Liver (tissue), 8 donors: ENCODE measurements at regions not wholly inside any gene's neighbourhood (a gene's known extent, or its start where the extent isn't known, plus 50 kb on each side); places are given as distances from the start of the nearest gene placed in this dataset.
A peak's percentile ranks its signal among the peaks of the same experiment; 100 is the strongest.

Source experiments
- DNase-seq: peaks from one replicate; pipeline ENCODE4 v3.0.0-alpha.2; 2017; ENCODE audit warnings: low spot score
- H3K27ac ChIP-seq, 2 donors: one replicate each; pipeline ENCODE4 v1.7.0; 2013; ENCODE audit warnings: inconsistent platforms in 2 of 2, low read length in 2 of 2, control low read depth in 1 of 2, low read depth in 1 of 2, mild to moderate bottlenecking in 1 of 2
- H3K27me3 ChIP-seq, 4 donors: one replicate each; pipeline versions ENCODE4 v1.6.1 to v1.7.0; 2013; ENCODE audit warnings: low read length in 3 of 4, inconsistent platforms in 1 of 4, mild to moderate bottlenecking in 1 of 4, moderate library complexity in 1 of 4; ENCODE audit not compliant: control insufficient read depth in 4 of 4, insufficient read depth in 4 of 4
- H3K36me3 ChIP-seq, 4 donors: one replicate each; pipeline versions ENCODE4 v1.6.1 to v1.7.0; 2013; ENCODE audit warnings: low read length in 3 of 4, mild to moderate bottlenecking in 3 of 4, low read depth in 1 of 4, moderate library complexity in 1 of 4; ENCODE audit not compliant: control insufficient read depth in 4 of 4, insufficient read depth in 3 of 4
- H3K4me1 ChIP-seq, 4 donors: one replicate each; pipeline versions ENCODE4 v1.6.1 to v1.7.0; 2013; ENCODE audit warnings: low read length in 3 of 4, mild to moderate bottlenecking in 3 of 4, moderate library complexity in 1 of 4; ENCODE audit not compliant: control insufficient read depth in 4 of 4, insufficient read depth in 4 of 4
- H3K4me3 ChIP-seq, 3 donors: one replicate each; pipeline versions ENCODE4 v1.6.1 to v1.7.0; 2013; ENCODE audit warnings: low read length in 3 of 3, control low read depth in 1 of 3, low read depth in 1 of 3, mild to moderate bottlenecking in 1 of 3
- H3K9ac ChIP-seq, 2 donors: one replicate each; pipeline ENCODE4 v1.7.0; 2013; ENCODE audit warnings: low read length in 2 of 2, mild to moderate bottlenecking in 2 of 2, moderate library complexity in 2 of 2, control low read depth in 1 of 2, low read depth in 1 of 2
- H3K9me3 ChIP-seq, 4 donors: one replicate each; pipeline versions ENCODE4 v1.6.1 to v1.7.0; 2013; ENCODE audit warnings: low read length in 3 of 4; ENCODE audit not compliant: control insufficient read depth in 4 of 4
- ATF3 ChIP-seq: IDR thresholded peaks from 2 replicates; pipeline ENCODE4 v1.6.1; 2016; ENCODE audit warnings: antibody characterized with exemption
- CTCF ChIP-seq: fragments of 150-350 bp; IDR thresholded peaks from 2 replicates; pipeline ENCODE4 v1.5.1; 2017; ENCODE audit warnings: improper control_type of control experiment, low read depth, low read length; ENCODE audit not compliant: missing input control
- EGR1 ChIP-seq, 2 donors: IDR thresholded peaks; 2 replicates each; pipeline ENCODE4 v1.6.1; 2016 to 2018; ENCODE audit warnings: antibody characterized with exemption in 2 of 2, low read depth in 2 of 2
- HNF4A ChIP-seq, 2 donors: conservative IDR thresholded peaks; 2 replicates each; pipeline ENCODE4 v1.6.1; 2016; ENCODE audit warnings: antibody characterized with exemption in 2 of 2, mild to moderate bottlenecking in 2 of 2
- HNF4G ChIP-seq: IDR thresholded peaks from 2 replicates; pipeline ENCODE4 v1.6.1; 2016; ENCODE audit warnings: antibody characterized with exemption
- MAX ChIP-seq: IDR thresholded peaks from 2 replicates; pipeline ENCODE4 v1.6.1; 2016; ENCODE audit warnings: antibody characterized with exemption
- RAD21 ChIP-seq, 2 donors: IDR thresholded peaks; 2 replicates each; pipeline ENCODE4 v1.6.1; 2016; ENCODE audit warnings: antibody characterized with exemption in 2 of 2, mild to moderate bottlenecking in 2 of 2
- RXRA ChIP-seq, 2 donors: IDR thresholded peaks; 2 replicates each; pipeline ENCODE4 v1.6.1; 2017 to 2018; ENCODE audit warnings: antibody characterized with exemption in 2 of 2, mild to moderate bottlenecking in 1 of 2
- TAF1 ChIP-seq: conservative IDR thresholded peaks from 2 replicates; pipeline ENCODE4 v1.6.1; 2016; ENCODE audit warnings: antibody characterized with exemption, mild to moderate bottlenecking
- YY1 ChIP-seq: IDR thresholded peaks from 2 replicates; pipeline ENCODE4 v1.6.1; 2016; ENCODE audit warnings: antibody characterized with exemption, mild to moderate bottlenecking
- ZBTB33 ChIP-seq: IDR thresholded peaks from 2 replicates; pipeline ENCODE4 v1.6.1; 2016; ENCODE audit warnings: antibody characterized with exemption
- WGBS: extraction: QIAGEN DNeasy Blood & Tissue Kit; methylation state at CpG from one replicate; pipeline ENCODE4 v1.1.7; 2013; 5-methylcytosine and 5-hydroxymethylcytosine counted together
- donor health status: healthy.
- donor health status: healthy.
- donor health status: healthy.
- donor health status: healthy.
- donor health status: healthy.

GRCh38 chr3:157805538-157805937 is 300.7 kb downstream of the SHOX2 start:
- no peak for DNase-seq

GRCh38 chr3:157794771-157795170 is 291.6 kb upstream of the VEPH1 start:
- H3K27ac ChIP-seq = no peak overlapping the region
- H3K27me3 ChIP-seq = no peaks in the 10 kb centered on the region
- WGBS = 84% methylated on average over 1 of the region's 1 CpG
- TF ChIP-seq HNF4A (conservative IDR thresholded peaks at IDR 0.05) = no peak
- no peak for TF ChIP-seq HNF4G
- TF ChIP-seq YY1 = no peak
- H3K4me1 ChIP-seq = no peaks in the 10 kb centered on the region
- H3K9ac ChIP-seq = no peak overlapping the region
- no peak for DNase-seq
- H3K4me3 ChIP-seq = no peak overlapping the region
- H3K9me3 ChIP-seq = no peaks in the 10 kb centered on the region
- H3K36me3 ChIP-seq = no peaks in the 10 kb centered on the region

More at GRCh38 chr3:157805538-157805937, 300.7 kb downstream of the SHOX2 start:
- Histone ChIP-seq H3K27ac (no peak overlapping the region), H3K4me3 (no peak overlapping the region), H3K27me3 (no peaks in the 10 kb centered on the region), H3K9ac (no peak overlapping the region), H3K4me1 (peaks cover 0 to 6% (median 2%) of the 10 kb centered on the region in 4 donors), H3K36me3 (no peaks in the 10 kb centered on the region), H3K9me3 (no peaks in the 10 kb centered on the region)
- 35% methylated on average over 2 of the region's 2 CpGs for WGBS
- TF ChIP-seq MAX (no peak), RXRA (IDR thresholded peaks at IDR 0.05) (peak in 1 of 2 donors; percentile 34), CTCF (no peak), TAF1 (no peak), EGR1 (IDR thresholded peaks at IDR 0.05; ENCODE audit: low read depth in 2 of 2) (no peak), HNF4A (conservative IDR thresholded peaks at IDR 0.05) (peak; percentile 60 to 62)

- TF ChIP-seq EGR1 (IDR thresholded peaks at IDR 0.05; ENCODE audit: low read depth in 2 of 2) (no peak), RXRA (IDR thresholded peaks at IDR 0.05) (no peak), RAD21 (IDR thresholded peaks at IDR 0.05) (no peak), CTCF (no peak), ATF3 (no peak), ZBTB33 (no peak)
- no peak overlapping the region for H3K4me3 ChIP-seq
- no peaks in the 10 kb centered on the region for H3K4me1 ChIP-seq
- H3K9ac ChIP-seq = no peak overlapping the region
- 90% methylated on average over 9 of the region's 9 CpGs for WGBS
- no peak for DNase-seq
- no peak overlapping the region for H3K27ac ChIP-seq
- H3K36me3 ChIP-seq = no peaks in the 10 kb centered on the region
- no peaks in the 10 kb centered on the region for H3K27me3 ChIP-seq
- H3K9me3 ChIP-seq = no peaks in the 10 kb centered on the region
These were observed 290.5 kb upstream of the VEPH1 start for GRCh38 chr3:157793745-157794144.
